Erythroblast (primary cell): ENCODE measurements at regions not wholly inside any gene's neighbourhood (a gene's known extent, or its start where the extent isn't known, plus 50 kb on each side); places are given as distances from the start of the nearest gene placed in this dataset.

Experiments
- GATA1 ChIP-seq: IDR thresholded peaks from 2 replicates; pipeline ENCODE4 v1.6.1; 2011; ENCODE audit warnings: low read depth, mild to moderate bottlenecking, control low read depth, low read length, moderate library complexity
- POLR2A ChIP-seq: IDR thresholded peaks from 2 replicates; pipeline ENCODE4 v1.6.1; 2011; ENCODE audit warnings: mild to moderate bottlenecking, low read length

- no peak for TF ChIP-seq POLR2A
- TF ChIP-seq GATA1 = no peak
These were observed 84.2 kb upstream of the IKZF1 start for GRCh38 chr7:50220273-50220672.
